ENCODE measurements at regions not wholly inside any gene's neighbourhood (a gene's known extent, or its start where the extent isn't known, plus 50 kb on each side); places are given as distances from the start of the nearest gene placed in this dataset.

- no peak for DNase-seq (ENCODE audit: low read depth)
Observed at GRCh38 chr12:83843541-83843940, 1069.1 kb downstream of the SLC6A15 start.

- peak; percentile 54 for DNase-seq (ENCODE audit: low read depth)
Observed at GRCh38 chr12:83841620-83842019, 1071.0 kb downstream of the SLC6A15 start.

GRCh38 chr12:83827860-83828259, 1084.7 kb downstream of the SLC6A15 start:
- peak; percentile 18 for DNase-seq (ENCODE audit: low read depth)

- DNase-seq (ENCODE audit: low read depth): no peak
Observed at GRCh38 chr12:83827193-83827592, 1085.4 kb downstream of the SLC6A15 start.

GRCh38 chr12:83826112-83826511, 1086.5 kb downstream of the SLC6A15 start:
- DNase-seq (ENCODE audit: low read depth): peak; percentile 32

- peak; percentile 65 for DNase-seq (ENCODE audit: low read depth)
Observed at GRCh38 chr12:83823386-83824045, 1089.1 kb downstream of the SLC6A15 start.

GRCh38 chr12:83821967-83822366, 1090.6 kb downstream of the SLC6A15 start:
- DNase-seq (ENCODE audit: low read depth): no peak

GRCh38 chr12:83818881-83819280, 1093.7 kb downstream of the SLC6A15 start:
- DNase-seq (ENCODE audit: low read depth): peak; percentile 63

- no peak for DNase-seq (ENCODE audit: low read depth)
Observed at GRCh38 chr12:83817730-83818129, 1094.9 kb downstream of the SLC6A15 start.

- no peak for DNase-seq (ENCODE audit: low read depth)
Observed at GRCh38 chr12:83808591-83808990, 1104.0 kb downstream of the SLC6A15 start.

- DNase-seq (ENCODE audit: low read depth): no peak
Observed at GRCh38 chr12:83807871-83808270, 1104.7 kb downstream of the SLC6A15 start.

- DNase-seq (ENCODE audit: low read depth): no peak
Observed at GRCh38 chr12:83805873-83806272, 1106.7 kb downstream of the SLC6A15 start.

- no peak for DNase-seq (ENCODE audit: low read depth)
Observed at GRCh38 chr12:83805156-83805772, 1107.3 kb downstream of the SLC6A15 start.

- DNase-seq (ENCODE audit: low read depth): no peak
Observed at GRCh38 chr12:83801972-83802371, 1110.6 kb downstream of the SLC6A15 start.

GRCh38 chr12:83800022-83800421, 1112.6 kb downstream of the SLC6A15 start:
- no peak for DNase-seq (ENCODE audit: low read depth)

- DNase-seq (ENCODE audit: low read depth): no peak
Observed at GRCh38 chr12:83796531-83796930, 1109.8 kb downstream of the TMTC2 start.

- no peak for DNase-seq (ENCODE audit: low read depth)
Observed at GRCh38 chr12:83793616-83794015, 1106.9 kb downstream of the TMTC2 start.

- DNase-seq (ENCODE audit: low read depth): peak; percentile 3
Observed at GRCh38 chr12:83784298-83784890, 1097.7 kb downstream of the TMTC2 start.

GRCh38 chr12:83779526-83779925, 1092.8 kb downstream of the TMTC2 start:
- DNase-seq (ENCODE audit: low read depth): no peak

GRCh38 chr12:83769151-83769550, 1082.4 kb downstream of the TMTC2 start:
- no peak for DNase-seq (ENCODE audit: low read depth)

- no peak for DNase-seq (ENCODE audit: low read depth)
Observed at GRCh38 chr12:83767723-83768122, 1081.0 kb downstream of the TMTC2 start.

- peak; percentile 36 for DNase-seq (ENCODE audit: low read depth)
Observed at GRCh38 chr12:83763425-83763824, 1076.7 kb downstream of the TMTC2 start.

- DNase-seq (ENCODE audit: low read depth): no peak
Observed at GRCh38 chr12:83759906-83760305, 1073.2 kb downstream of the TMTC2 start.

All from HT1080 (cell line).